Stimulated activated effector memory CD8-positive, alpha-beta T cell treated with anti-CD3 and anti-CD28 coated beads, Interleukin-12 subunit alpha, Interleukin-12 subunit beta, amount 100 ng/mL, for 72 hours (primary cell): ENCODE measurements at regions not wholly inside any gene's neighbourhood (a gene's known extent, or its start where the extent isn't known, plus 50 kb on each side); places are given as distances from the start of the nearest gene placed in this dataset.

ENCODE experiments used
- ATAC-seq: fragments of 150-1000 bp; cut with Tn5 transposase; 2 replicates; pipeline ENCODE4 v1.10.0; 2021
- DNase-seq, 2 donors: peaks; one replicate each; pipeline ENCODE4 v3.0.0; 2021 to 2022; ENCODE audit warnings: low spot score in 2 of 2
- H3K27ac Mint-ChIP-seq: one replicate; pipeline ENCODE4 v1.8.0; 2022; ENCODE audit warnings: mild to moderate bottlenecking, mixed read lengths
- H3K36me3 Mint-ChIP-seq: one replicate; pipeline ENCODE4 v1.8.0; 2022; ENCODE audit warnings: mild to moderate bottlenecking, mixed read lengths
- H3K4me1 Mint-ChIP-seq: one replicate; pipeline ENCODE4 v1.8.0; 2022; ENCODE audit warnings: mixed read lengths
- H3K4me3 Mint-ChIP-seq: one replicate; pipeline ENCODE4 v1.8.0; 2022; ENCODE audit warnings: mild to moderate bottlenecking, mixed read lengths
- H3K9me3 Mint-ChIP-seq: one replicate; pipeline ENCODE4 v1.8.0; 2022; ENCODE audit warnings: mixed read lengths

DNA sequence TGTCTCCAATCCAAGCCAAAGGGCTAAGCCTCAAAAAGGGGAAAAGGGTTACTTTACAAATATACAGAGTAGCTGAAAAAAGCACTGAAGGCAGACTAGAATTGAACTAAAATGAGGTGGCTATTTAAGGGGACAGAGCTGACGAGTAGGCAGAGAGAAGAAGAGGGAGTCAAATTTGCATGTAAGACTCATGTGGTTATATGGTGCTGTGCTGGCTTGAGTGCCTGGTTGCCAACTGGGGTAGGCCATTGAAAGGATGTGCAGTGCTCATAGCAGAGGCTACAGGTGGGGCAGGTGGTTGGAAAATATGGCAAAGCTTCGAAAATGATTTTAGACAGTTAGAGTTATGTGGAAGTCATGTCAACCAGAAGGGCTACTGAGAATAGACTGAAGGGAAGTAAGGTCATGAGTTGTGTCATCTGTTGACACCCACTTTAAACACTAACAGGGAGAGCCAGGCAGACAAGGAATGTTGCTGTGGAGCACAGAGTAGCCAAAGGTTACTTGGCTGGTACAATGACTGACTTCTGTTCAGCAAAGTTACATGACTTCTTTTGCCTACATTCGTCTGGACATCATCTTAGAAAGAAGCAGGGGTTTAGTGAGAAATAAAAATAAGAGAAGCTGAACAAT is 1210.4 kb downstream of the ADGRL3 start:
- Mint-ChIP-seq H3K4me1 (no peaks in the 10 kb centered on the region), H3K27ac (no peak overlapping the region), H3K4me3 (no peak overlapping the region), H3K36me3 (no peaks in the 10 kb centered on the region), H3K9me3 (peaks cover 11% of the 10 kb centered on the region)
- ATAC-seq (no peak), DNase-seq (no peak)

DNA sequence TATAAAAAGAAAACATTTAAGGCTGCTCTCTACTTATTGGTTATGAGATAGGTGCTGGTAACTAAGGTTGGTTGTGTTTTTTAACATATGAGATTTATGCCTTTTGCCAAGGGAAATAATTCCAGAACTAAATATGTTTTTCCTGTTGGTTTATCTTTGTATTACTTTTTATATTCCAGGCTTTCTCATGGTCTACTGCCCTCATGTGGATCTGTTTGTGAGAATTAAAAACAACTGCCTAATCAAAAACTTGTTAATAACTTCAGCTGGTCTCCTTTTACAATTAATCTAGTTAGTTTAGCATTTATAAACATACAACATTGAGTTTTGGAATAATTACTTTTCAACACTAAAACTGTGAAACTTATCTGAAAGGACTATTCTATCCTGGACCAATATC is 1208.3 kb downstream of the ADGRL3 start:
- H3K36me3 Mint-ChIP-seq, result no peaks in the 10 kb centered on the region

DNA sequence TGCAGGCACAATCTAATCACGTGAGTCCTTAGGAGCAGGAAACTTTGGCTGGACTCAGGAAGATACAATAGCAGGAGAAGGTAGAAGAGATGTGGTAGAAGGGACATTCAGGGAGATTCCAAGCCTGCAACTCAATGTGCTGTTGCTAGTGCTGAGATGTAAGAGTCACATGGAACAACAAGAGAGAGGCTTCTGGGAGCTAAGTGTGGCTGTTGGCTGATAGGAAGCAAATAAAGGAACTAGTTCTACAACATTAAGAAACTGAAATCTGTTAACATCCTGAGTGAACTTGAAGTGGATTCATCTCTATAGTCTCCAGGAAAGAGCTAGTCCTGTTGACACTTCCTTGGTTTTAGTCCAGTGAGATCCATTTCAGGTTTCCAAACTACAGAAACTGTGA is 1207.4 kb downstream of the ADGRL3 start:
- Mint-ChIP-seq H3K27ac (no peak overlapping the region), H3K4me3 (no peak overlapping the region), H3K36me3 (no peaks in the 10 kb centered on the region), H3K4me1 (no peaks in the 10 kb centered on the region), H3K9me3 (peaks cover 20% of the 10 kb centered on the region)
- DNase-seq (no peak), ATAC-seq (no peak)

More for the DNA sequence above, 1208.3 kb downstream of the ADGRL3 start:
- Mint-ChIP-seq H3K4me3 (no peak overlapping the region), H3K4me1 (no peaks in the 10 kb centered on the region), H3K9me3 (peaks cover 20% of the 10 kb centered on the region), H3K27ac (no peak overlapping the region)
- ATAC-seq (no peak), DNase-seq (no peak)

DNA sequence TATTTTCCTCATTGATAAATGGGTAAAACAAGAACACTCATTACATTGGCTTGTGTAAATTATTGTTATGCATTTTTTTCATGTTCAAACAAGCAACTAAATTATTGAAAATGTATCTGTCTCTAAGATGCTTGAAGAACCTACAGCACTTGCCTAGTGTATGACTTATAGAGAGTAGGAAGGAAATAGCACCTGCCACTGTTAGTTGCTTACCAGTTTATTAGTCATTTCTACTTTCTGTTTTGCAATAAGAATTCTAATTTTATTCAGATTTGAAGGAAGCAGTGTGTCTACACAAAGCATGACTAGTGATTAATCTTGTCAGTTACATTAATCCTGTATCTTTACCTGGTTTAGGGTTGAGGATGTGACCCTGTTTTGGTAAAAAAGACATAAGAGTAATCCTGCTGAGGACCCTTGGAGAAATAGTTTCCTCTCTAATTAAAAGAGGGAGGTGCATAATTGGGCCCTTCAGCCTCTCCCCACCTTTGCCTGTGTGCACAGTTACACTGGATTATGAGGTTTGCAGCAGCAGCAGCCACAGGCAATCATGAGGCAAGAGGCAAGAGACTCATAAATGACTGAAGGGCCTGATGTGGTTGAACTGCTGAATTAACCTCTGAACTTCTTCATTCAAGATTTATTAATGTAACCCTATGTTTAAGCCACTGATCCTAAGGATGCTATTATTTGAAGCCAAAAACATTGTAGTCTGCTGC is 1202.1 kb downstream of the ADGRL3 start:
- ATAC-seq (no peak), DNase-seq (no peak)
- H3K27ac Mint-ChIP-seq, result no peak overlapping the region
- no peaks in the 10 kb centered on the region for H3K36me3 Mint-ChIP-seq
- H3K4me3 Mint-ChIP-seq, result no peak overlapping the region
- peaks cover 18% of the 10 kb centered on the region for H3K9me3 Mint-ChIP-seq
- H3K4me1 Mint-ChIP-seq, result no peaks in the 10 kb centered on the region

DNA sequence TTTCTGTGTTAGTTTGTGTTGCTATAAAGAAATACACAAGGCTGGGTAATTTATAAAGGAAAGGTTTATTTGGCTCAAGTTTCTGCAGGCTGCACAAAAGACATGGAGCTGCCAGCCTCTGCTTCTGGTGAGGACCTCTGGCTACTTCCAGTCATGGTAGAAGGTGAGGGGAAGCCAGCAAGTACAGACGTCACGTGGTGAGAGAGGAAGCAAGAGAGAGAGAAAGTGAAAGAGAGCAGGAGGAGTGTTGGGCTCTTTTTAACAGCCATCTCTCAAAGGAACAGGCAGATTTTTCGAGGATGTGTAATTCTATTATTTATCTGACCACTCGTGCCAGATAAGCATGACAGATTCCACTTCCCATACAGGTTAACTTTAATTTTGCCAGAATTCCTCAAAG is 1199.1 kb downstream of the ADGRL3 start:
- no peak overlapping the region for H3K27ac Mint-ChIP-seq
- H3K4me1 Mint-ChIP-seq, result no peaks in the 10 kb centered on the region
- peaks cover 10% of the 10 kb centered on the region for H3K9me3 Mint-ChIP-seq
- H3K36me3 Mint-ChIP-seq, result no peaks in the 10 kb centered on the region
- no peak overlapping the region for H3K4me3 Mint-ChIP-seq
- no peak for DNase-seq
- no peak for ATAC-seq

DNA sequence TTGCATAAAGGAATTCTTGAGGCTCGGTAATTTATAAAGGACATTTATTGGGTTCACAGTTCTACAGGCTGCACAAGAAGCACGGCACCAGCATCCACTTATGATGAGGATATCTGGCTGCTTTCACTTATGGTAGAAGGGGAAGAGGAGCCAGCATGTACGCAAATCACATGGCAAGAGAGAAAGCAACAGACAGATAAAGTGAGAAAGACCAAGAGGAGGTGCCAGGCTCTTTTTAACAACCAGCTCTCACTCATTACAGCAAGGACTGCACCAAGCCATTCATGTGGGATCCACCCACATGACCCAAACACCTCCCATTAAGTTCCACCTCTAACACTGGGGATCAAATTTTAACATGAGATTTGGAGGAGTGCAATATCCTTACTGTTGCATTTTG is 1198.2 kb downstream of the ADGRL3 start:
- no peak for DNase-seq
- Mint-ChIP-seq H3K27ac (no peak overlapping the region), H3K36me3 (no peaks in the 10 kb centered on the region), H3K9me3 (peaks cover 11% of the 10 kb centered on the region), H3K4me3 (no peak overlapping the region), H3K4me1 (no peaks in the 10 kb centered on the region)
- ATAC-seq, result no peak

DNA sequence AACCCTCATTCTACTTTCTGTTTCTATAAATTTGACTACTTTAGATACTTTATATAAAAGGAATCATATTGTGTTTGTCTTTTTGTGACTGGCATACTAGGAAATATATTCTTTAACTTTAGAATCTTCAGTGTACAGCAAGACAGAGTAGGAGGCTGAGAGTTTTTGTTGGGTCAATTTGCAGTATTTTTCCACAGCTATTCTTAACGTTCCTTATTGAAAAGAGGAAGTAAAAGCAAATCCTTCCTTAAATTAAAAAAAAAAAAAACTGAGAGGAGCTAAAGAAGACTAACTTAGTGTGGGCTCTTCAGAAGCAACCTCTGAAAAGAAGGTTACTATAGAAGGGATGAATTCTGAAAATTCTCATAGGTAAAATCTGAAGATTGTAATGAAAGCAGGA is 1194.6 kb downstream of the ADGRL3 start:
- DNase-seq, result no peak

DNA sequence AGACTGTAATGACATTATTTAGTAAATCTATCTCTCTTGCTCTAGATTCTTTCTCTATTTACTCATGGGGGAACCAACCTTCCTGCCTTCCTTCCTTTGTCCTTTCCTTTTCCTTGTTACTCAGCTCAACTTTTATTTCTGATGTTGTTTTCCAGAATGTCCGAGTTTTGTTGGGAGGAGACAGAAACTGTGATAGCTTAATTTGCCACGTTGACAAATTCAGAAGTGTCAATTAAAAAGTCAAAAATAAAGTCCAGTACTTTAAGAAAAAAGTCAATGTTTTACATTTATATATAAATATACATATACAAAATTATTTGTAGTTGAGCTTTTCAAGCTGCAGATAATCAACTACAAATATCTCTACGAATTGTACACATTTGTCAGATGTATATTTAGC is 1187.7 kb downstream of the ADGRL3 start:
- Mint-ChIP-seq H3K4me3 (no peak overlapping the region), H3K27ac (no peak overlapping the region), H3K4me1 (no peaks in the 10 kb centered on the region), H3K36me3 (no peaks in the 10 kb centered on the region), H3K9me3 (peaks cover 19% of the 10 kb centered on the region)
- DNase-seq (no peak), ATAC-seq (no peak)

More for the DNA sequence above, 1194.6 kb downstream of the ADGRL3 start:
- Mint-ChIP-seq H3K4me1 (no peaks in the 10 kb centered on the region), H3K9me3 (peaks cover 13% of the 10 kb centered on the region), H3K4me3 (no peak overlapping the region), H3K27ac (no peak overlapping the region), H3K36me3 (no peaks in the 10 kb centered on the region)
- ATAC-seq, result no peak

DNA sequence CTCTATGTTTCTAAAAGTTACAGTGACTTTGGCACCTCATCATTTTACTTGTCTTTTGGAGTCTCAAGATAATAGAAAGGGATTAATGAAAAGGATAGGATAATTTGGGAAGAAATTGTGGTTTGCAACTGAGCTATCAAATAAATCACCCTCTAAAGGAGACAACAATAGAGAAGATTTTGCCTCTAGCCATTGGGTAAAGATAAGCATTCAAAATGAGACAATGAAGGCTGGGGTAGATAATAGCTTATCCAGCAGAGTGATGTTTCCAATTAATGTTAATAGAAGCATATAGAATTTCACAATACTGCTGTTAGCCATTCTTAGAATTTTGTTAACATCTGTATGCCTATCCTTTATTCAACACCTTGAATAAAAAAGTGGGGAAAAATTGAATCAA is 1177.6 kb downstream of the ADGRL3 start:
- H3K36me3 Mint-ChIP-seq, result no peaks in the 10 kb centered on the region
- H3K4me1 Mint-ChIP-seq, result no peaks in the 10 kb centered on the region
- H3K9me3 Mint-ChIP-seq, result peaks cover 26% of the 10 kb centered on the region
- DNase-seq (no peak), ATAC-seq (no peak)
- H3K27ac Mint-ChIP-seq, result no peak overlapping the region
- no peak overlapping the region for H3K4me3 Mint-ChIP-seq

DNA sequence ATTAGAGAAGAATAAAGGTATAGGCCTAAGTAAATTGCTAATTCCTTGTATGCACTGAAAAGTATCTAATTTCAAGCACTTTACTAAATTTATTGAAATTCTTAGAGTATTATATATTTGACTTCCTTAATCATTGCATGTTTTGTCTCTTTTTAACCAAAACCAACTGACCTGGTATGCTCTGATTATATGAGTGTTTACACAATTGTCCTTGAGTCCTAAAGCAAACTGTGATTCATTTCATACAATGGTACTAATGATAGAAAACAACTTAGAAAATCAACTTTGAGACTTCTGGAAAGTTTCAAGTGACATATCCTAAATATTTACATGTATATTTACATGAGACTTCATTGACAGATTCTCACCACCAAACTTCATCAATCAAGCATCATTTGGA is 1177.1 kb downstream of the ADGRL3 start:
- Mint-ChIP-seq H3K36me3 (no peaks in the 10 kb centered on the region), H3K4me1 (no peaks in the 10 kb centered on the region), H3K27ac (no peak overlapping the region), H3K9me3 (peaks cover 24% of the 10 kb centered on the region), H3K4me3 (no peak overlapping the region)
- DNase-seq (no peak), ATAC-seq (no peak)

DNA sequence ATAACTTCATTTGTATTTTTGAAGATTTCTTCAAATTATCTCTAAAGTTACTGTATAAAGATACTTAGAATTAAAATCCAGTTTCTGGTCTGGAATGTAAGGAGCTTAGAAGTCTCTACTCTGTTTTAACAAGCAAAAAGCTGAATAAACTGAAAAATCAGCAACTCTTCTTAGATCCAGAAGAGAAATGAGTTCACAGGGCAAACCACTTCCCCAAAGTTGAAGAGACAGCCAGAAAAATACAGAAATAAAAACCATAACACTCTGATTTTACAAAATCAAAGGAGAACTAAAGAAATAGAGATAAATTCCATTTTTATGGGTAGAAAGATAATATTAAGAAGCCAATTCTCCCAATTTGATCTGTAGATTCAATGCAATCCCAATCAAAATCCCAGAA is 1166.8 kb downstream of the ADGRL3 start:
- Mint-ChIP-seq H3K4me3 (no peak overlapping the region), H3K36me3 (no peaks in the 10 kb centered on the region), H3K4me1 (no peaks in the 10 kb centered on the region), H3K9me3 (peaks cover 29% of the 10 kb centered on the region), H3K27ac (no peak overlapping the region)
- DNase-seq, result no peak
- ATAC-seq, result no peak

DNA sequence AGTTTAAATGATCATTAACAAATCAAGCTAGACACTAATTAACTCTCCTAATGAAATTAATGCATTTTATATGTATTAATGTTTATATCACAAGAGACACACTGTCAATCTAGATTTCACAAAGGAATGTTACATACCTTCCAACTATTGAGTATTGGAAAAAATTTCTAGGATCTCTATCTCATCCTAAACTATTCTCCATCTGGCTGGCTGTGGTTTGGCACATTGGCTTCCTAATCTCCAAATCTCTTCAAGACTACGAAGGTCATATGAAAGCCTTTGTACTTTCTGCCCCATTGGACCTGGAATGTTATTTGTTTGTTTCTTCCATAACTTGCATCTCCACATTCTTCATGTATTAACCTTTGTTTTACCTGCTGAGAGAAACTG is 1160.0 kb downstream of the ADGRL3 start:
- Mint-ChIP-seq H3K36me3 (no peaks in the 10 kb centered on the region), H3K4me1 (no peaks in the 10 kb centered on the region), H3K27ac (no peak overlapping the region), H3K4me3 (no peak overlapping the region), H3K9me3 (peaks cover 24% of the 10 kb centered on the region)
- DNase-seq (no peak), ATAC-seq (no peak)

DNA sequence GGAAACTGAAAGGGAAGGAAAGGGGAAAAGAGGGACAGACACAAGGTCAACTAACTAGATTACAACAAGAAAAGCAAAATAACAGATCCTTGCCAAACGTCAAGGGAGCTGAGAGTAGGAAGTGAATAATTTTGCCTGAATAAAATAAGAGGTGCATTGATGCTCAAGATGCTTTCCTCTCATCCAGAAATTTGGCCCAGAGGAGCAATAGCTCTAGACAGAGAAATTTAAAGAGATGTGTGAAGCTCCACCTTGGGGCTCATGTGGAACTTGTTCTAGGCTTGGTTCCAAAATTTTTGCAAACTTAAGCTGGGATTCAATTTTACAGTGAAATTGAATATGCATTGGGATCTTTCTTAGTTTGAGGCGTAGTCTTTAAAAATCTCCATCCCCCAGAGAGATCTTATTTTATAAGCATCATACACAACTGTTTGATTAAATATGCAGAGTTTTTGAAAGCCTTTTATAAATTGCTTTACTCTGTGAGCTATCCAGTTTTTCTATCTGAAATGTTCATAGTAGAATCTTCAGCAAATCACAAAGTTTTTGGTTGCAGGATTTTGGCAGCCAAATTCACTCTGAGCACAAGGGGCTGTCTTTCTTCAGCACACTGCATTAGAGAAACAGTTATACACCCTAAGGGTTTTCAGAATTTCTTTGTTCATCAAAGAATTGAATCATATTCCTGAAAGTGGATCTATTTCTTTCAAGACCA is 1159.5 kb downstream of the ADGRL3 start:
- no peak overlapping the region for H3K4me3 Mint-ChIP-seq
- H3K4me1 Mint-ChIP-seq, result no peaks in the 10 kb centered on the region
- H3K9me3 Mint-ChIP-seq, result peaks cover 21% of the 10 kb centered on the region
- no peaks in the 10 kb centered on the region for H3K36me3 Mint-ChIP-seq
- no peak overlapping the region for H3K27ac Mint-ChIP-seq
- DNase-seq, result no peak
- no peak for ATAC-seq

DNA sequence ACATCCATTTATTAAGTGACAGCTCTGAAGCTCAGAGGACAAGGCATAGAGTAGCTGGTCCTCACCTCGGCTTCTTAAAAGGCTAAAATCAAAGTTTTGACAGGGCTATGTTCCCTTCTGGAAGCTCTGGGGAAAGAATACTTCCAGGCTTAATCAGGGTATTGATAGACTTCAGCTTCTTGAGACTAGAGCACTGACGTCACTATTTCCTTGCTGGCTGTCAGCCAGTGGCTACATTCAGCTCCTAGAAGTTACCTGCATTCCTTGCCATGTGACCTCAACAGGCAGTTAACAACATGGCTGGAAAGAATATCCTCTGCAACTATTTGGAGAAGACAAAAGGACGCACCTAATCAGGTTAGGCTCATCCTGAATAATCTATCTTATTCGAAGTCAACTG is 1144.8 kb downstream of the ADGRL3 start:
- Mint-ChIP-seq H3K4me1 (no peaks in the 10 kb centered on the region), H3K4me3 (no peak overlapping the region), H3K36me3 (no peaks in the 10 kb centered on the region), H3K9me3 (peaks cover 18% of the 10 kb centered on the region), H3K27ac (no peak overlapping the region)
- no peak for ATAC-seq
- DNase-seq, result no peak

DNA sequence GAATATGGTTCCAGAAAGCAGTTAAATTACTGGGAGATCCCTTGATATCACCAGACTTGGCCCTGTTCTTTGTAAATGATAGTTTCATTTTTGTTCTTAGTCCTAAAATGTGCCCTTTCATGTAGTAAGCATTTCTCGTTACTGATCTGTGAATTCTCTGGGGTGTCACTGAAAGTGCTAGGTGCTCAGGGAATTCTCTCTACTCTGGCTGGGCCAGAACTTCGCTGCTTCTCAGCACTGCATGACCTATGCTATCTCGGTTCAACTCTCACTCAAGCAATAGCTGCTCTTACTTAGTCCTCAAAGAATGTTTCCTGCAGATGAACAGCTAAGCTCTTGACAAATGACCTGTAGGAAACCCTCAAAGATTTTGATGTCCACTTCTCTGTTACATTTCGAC is 1144.3 kb downstream of the ADGRL3 start:
- H3K9me3 Mint-ChIP-seq, result peaks cover 20% of the 10 kb centered on the region
- no peak overlapping the region for H3K27ac Mint-ChIP-seq
- no peaks in the 10 kb centered on the region for H3K36me3 Mint-ChIP-seq
- ATAC-seq, result no peak
- H3K4me1 Mint-ChIP-seq, result no peaks in the 10 kb centered on the region
- no peak for DNase-seq
- H3K4me3 Mint-ChIP-seq, result no peak overlapping the region

DNA sequence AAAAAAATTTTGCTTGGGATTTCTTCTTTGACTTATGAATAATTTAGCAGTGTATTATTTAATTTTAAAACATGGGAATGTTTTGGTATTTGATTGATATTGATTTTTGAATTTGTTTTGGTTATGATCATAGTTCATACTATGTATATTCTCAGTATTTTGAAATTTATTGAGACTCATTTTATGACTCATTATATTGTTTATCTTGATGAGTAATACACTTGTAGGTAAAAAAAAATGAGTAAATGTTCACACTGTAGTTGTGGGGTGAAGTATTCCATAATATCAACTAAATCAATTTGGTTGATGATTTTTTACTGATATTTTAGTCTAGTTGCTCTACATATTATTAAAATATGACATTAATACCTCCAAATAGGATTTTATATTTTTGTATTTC is 1142.2 kb downstream of the ADGRL3 start:
- ATAC-seq, result no peak
- no peak overlapping the region for H3K4me3 Mint-ChIP-seq
- no peaks in the 10 kb centered on the region for H3K36me3 Mint-ChIP-seq
- no peak overlapping the region for H3K27ac Mint-ChIP-seq
- no peaks in the 10 kb centered on the region for H3K4me1 Mint-ChIP-seq
- peaks cover 27% of the 10 kb centered on the region for H3K9me3 Mint-ChIP-seq
- no peak for DNase-seq
